Neural progenitor cell (in vitro differentiated cells): ENCODE measurements at regions not wholly inside any gene's neighbourhood (a gene's known extent, or its start where the extent isn't known, plus 50 kb on each side); places are given as distances from the start of the nearest gene placed in this dataset.

ENCODE experiments used
- EZH2phosphoT487 ChIP-seq: fragments of 200-600 bp; sonication (generic); IDR thresholded peaks from 2 replicates; pipeline ENCODE4 v1.6.1; 2017; ENCODE audit warnings: antibody characterized with exemption
- TF ChIP-seq, protein P1 (sequence below): fragments of 200-600 bp; sonication (generic); IDR thresholded peaks from 2 replicates; pipeline ENCODE4 v1.5.1; 2017; ENCODE audit warnings: antibody characterized with exemption, mild to moderate bottlenecking

DNA sequence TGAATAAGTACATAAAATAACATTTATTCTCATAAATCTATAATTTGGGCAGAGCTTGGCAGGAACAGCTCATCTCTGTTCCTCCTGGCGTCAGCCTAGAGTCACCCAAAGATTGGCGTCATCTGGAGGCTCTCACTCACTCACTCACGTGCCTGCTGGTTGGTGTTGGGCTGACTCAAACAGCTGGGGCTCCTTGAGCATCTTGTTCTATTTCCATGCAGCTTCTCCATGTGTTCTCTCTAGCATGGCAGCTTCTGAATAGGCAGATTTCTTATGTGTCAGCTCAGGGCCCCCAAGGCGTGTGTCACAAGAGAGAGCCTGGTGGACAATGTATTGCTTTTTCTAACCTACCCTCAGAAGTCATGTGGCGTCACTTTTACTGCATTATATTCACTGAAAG is 70.6 kb upstream of the RAB3GAP2 start:
- TF ChIP-seq, protein P1, sequence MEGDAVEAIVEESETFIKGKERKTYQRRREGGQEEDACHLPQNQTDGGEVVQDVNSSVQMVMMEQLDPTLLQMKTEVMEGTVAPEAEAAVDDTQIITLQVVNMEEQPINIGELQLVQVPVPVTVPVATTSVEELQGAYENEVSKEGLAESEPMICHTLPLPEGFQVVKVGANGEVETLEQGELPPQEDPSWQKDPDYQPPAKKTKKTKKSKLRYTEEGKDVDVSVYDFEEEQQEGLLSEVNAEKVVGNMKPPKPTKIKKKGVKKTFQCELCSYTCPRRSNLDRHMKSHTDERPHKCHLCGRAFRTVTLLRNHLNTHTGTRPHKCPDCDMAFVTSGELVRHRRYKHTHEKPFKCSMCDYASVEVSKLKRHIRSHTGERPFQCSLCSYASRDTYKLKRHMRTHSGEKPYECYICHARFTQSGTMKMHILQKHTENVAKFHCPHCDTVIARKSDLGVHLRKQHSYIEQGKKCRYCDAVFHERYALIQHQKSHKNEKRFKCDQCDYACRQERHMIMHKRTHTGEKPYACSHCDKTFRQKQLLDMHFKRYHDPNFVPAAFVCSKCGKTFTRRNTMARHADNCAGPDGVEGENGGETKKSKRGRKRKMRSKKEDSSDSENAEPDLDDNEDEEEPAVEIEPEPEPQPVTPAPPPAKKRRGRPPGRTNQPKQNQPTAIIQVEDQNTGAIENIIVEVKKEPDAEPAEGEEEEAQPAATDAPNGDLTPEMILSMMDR: no peak
- no peak for TF ChIP-seq EZH2phosphoT487
